ENCODE measurements at regions not wholly inside any gene's neighbourhood (a gene's known extent, or its start where the extent isn't known, plus 50 kb on each side); places are given as distances from the start of the nearest gene placed in this dataset.

DNA sequence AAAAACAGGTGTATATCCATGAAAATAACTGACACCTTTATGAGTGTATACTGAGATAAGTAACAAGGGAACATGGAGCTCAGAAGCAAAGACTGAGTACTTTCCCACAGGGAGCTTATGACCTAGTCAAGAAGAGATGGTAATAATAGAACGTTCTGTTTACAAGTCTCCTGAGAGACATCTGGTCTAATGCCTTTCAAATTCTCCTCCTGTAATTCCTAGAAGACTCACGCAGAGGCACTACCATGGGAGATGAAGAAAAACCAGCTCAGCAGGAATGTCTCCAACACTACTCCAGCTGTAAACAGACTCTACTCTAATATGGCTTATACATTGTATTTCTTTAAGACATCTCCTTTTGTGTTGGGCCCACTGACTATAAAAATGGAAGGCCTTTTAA lies 503.6 kb upstream of the TUSC1 start:
- Histone ChIP-seq H3K27me3 (replicated peaks; ENCODE audit: insufficient read depth, low read depth, low read length, poor library complexity) (no peaks in the 10 kb centered on the region), H3K36me3 (ENCODE audit: insufficient read depth, low read length, poor library complexity, severe bottlenecking) (no peaks in the 10 kb centered on the region), H3K27ac (ENCODE audit: low read depth, low read length, poor library complexity, severe bottlenecking) (no peak overlapping the region), H3K4me1 (ENCODE audit: insufficient read depth, low read length, poor library complexity, severe bottlenecking) (no peaks in the 10 kb centered on the region), H3K4me3 (ENCODE audit: low read depth, low read length, poor library complexity, severe bottlenecking) (no peak overlapping the region), H3K9me3 (ENCODE audit: low read depth, low read length, poor library complexity, severe bottlenecking) (no peaks in the 10 kb centered on the region)
- ChIA-PET CTCF (no interaction called here), POLR2A (ENCODE audit: low non-redundant PET) (no interaction called here)
- no TSS peak for BruUV-seq (replicated peaks)
- TF ChIP-seq, protein P1, sequence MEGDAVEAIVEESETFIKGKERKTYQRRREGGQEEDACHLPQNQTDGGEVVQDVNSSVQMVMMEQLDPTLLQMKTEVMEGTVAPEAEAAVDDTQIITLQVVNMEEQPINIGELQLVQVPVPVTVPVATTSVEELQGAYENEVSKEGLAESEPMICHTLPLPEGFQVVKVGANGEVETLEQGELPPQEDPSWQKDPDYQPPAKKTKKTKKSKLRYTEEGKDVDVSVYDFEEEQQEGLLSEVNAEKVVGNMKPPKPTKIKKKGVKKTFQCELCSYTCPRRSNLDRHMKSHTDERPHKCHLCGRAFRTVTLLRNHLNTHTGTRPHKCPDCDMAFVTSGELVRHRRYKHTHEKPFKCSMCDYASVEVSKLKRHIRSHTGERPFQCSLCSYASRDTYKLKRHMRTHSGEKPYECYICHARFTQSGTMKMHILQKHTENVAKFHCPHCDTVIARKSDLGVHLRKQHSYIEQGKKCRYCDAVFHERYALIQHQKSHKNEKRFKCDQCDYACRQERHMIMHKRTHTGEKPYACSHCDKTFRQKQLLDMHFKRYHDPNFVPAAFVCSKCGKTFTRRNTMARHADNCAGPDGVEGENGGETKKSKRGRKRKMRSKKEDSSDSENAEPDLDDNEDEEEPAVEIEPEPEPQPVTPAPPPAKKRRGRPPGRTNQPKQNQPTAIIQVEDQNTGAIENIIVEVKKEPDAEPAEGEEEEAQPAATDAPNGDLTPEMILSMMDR (conservative IDR thresholded peaks at IDR 0.05; ENCODE audit: low read depth, low read length): no peak
- no peak for TF ChIP-seq EZH2 (IDR thresholded peaks at IDR 0.05; ENCODE audit: borderline replicate concordance, low read depth, low read length, poor library complexity, severe bottlenecking)
- no peak for DNase-seq (ENCODE audit: low spot score)
- intact Hi-C loops (cut with micrococcal nuclease; ENCODE audit: unreplicated experiment): loop anchor here (10.0 kb wide), 1 partner anchor 47 kb away; no protein-coding TSS in a partner anchor

DNA sequence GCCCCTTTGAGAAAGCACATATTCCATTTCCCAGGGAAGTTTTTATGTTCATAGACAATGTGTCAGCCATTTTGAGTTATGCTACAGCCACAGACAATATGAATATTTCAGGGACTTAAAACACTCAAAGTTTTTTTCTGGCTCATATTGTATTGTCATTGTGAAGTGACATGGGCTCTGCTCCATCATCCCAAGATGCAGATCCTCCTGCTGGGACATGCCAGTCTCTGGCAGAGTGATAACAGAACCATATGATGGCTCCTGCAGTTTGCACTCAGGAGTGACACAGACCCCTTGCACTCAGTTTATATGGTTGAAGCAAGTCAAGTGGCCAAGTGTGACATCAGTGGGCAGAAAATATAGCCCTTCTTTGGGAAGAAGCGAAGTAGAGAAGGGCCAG lies 498.4 kb upstream of the TUSC1 start:
- intact Hi-C loops (cut with micrococcal nuclease; ENCODE audit: unreplicated experiment): no loop called here
- Histone ChIP-seq H3K4me3 (ENCODE audit: low read depth, low read length, poor library complexity, severe bottlenecking) (no peak overlapping the region), H3K9me3 (ENCODE audit: low read depth, low read length, poor library complexity, severe bottlenecking) (no peaks in the 10 kb centered on the region), H3K36me3 (ENCODE audit: insufficient read depth, low read length, poor library complexity, severe bottlenecking) (no peaks in the 10 kb centered on the region), H3K27me3 (replicated peaks; ENCODE audit: insufficient read depth, low read depth, low read length, poor library complexity) (no peaks in the 10 kb centered on the region), H3K27ac (ENCODE audit: low read depth, low read length, poor library complexity, severe bottlenecking) (no peak overlapping the region), H3K4me1 (ENCODE audit: insufficient read depth, low read length, poor library complexity, severe bottlenecking) (no peaks in the 10 kb centered on the region)
- ChIA-PET POLR2A (ENCODE audit: low non-redundant PET) (no interaction called here), CTCF (no interaction called here)
- BruUV-seq (replicated peaks): no TSS peak
- no peak for DNase-seq (ENCODE audit: low spot score)
- TF ChIP-seq, protein P1 (conservative IDR thresholded peaks at IDR 0.05; ENCODE audit: low read depth, low read length): no peak
- no peak for TF ChIP-seq EZH2 (IDR thresholded peaks at IDR 0.05; ENCODE audit: borderline replicate concordance, low read depth, low read length, poor library complexity, severe bottlenecking)

DNA sequence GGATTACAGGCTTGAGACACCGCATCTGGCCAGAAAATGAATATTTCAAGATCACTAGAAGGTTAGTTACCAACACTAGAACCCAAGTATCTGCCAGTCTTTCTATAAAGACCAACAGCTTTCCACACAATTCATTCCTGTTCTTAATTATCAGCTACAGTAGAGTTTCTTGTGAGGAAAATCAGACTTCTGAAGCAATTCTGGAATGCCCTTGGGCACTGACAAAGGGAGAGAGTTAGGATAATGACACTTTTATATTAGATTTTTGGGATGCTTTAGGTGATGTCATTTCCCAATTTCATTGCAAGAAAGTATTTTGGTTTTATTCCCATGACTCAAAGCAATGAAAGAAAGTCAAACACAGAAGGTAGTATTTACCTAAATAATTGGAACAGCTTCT lies 497.0 kb upstream of the TUSC1 start:
- no peak for DNase-seq (ENCODE audit: low spot score)
- CTCF ChIA-PET: no interaction called here
- H3K27ac ChIP-seq (ENCODE audit: low read depth, low read length, poor library complexity, severe bottlenecking): no peak overlapping the region
- H3K36me3 ChIP-seq (ENCODE audit: insufficient read depth, low read length, poor library complexity, severe bottlenecking): no peaks in the 10 kb centered on the region
- no TSS peak for BruUV-seq (replicated peaks)
- H3K27me3 ChIP-seq (replicated peaks; ENCODE audit: insufficient read depth, low read depth, low read length, poor library complexity): no peaks in the 10 kb centered on the region
- H3K4me3 ChIP-seq (ENCODE audit: low read depth, low read length, poor library complexity, severe bottlenecking): no peak overlapping the region
- no peak for TF ChIP-seq EZH2 (IDR thresholded peaks at IDR 0.05; ENCODE audit: borderline replicate concordance, low read depth, low read length, poor library complexity, severe bottlenecking)
- TF ChIP-seq, protein P1 (conservative IDR thresholded peaks at IDR 0.05; ENCODE audit: low read depth, low read length): no peak
- POLR2A ChIA-PET (ENCODE audit: low non-redundant PET): no interaction called here
- intact Hi-C loops (cut with micrococcal nuclease; ENCODE audit: unreplicated experiment): no loop called here
- H3K4me1 ChIP-seq (ENCODE audit: insufficient read depth, low read length, poor library complexity, severe bottlenecking): no peaks in the 10 kb centered on the region
- H3K9me3 ChIP-seq (ENCODE audit: low read depth, low read length, poor library complexity, severe bottlenecking): no peaks in the 10 kb centered on the region

Measured in A673 (cell line).